ENCODE measurements at regions not wholly inside any gene's neighbourhood (a gene's known extent, or its start where the extent isn't known, plus 50 kb on each side); places are given as distances from the start of the nearest gene placed in this dataset.
"Not testable (repeated sequence)": the region's sequence is repeated elsewhere in the genome, so short reads cannot be mapped to it uniquely, and the experiment has no call there.

DNA sequence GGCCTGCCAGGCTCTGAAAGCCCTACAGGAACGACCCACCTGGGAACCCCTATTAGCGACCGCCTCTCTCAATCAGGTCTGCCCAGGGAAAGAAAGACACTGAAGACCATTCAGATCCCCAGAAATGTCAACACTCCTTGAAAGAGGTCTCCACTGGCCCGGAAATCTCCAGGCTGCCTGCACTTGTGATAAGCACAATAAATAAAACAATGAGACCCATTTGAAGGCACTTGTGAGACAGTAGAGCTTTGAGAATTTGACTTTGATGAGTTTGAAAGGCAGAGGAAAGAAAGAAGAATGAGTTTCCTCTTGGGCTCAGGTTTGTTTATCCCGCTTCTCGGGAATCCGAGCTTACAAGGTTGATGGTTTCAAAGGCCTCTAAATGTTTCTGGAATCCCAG, 416.3 kb downstream of the BUD13 start:
- DNase-seq (ENCODE audit: low read depth in 3 of 3, low spot score in 2 of 3), result no peak

DNA sequence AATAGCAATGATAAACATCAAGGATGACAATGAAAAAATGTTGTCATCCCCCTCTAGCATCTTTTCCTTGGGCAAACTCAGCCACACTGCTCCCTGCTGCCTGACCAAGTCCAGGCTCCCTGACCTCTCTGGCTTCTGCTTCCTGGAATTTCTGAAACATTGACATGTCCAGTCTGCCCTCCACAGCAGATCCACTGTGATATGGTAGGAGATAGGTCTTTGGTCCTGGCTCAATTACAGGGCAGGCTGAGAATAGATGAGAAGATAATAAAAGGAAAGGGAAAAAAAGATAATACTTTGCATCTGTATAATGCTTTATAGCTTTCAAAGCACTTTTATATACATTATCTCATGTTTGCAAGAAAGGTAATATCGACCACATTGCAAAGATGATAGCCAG, 417.7 kb downstream of the BUD13 start:
- no peak for DNase-seq (ENCODE audit: low read depth in 3 of 3, low spot score in 2 of 3)

DNA sequence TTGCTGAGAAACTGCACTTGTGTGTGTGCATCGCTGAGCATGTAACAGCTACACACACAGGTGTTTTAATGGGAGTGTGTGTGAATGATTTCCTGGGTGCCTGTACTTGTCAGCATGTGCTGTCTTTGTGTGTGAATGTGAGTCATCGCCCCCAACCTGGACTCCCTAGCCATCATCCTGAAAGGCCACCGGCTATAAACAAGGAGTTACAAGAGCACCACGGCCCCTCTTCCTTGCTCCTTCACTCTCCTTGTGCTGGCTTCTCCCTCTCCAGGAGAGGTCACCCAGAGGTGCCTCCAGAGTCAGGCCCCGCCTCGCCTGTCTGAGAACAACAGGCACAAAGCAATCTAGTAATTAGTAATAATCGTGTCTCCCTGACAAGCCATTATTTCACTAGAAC, 419.2 kb downstream of the BUD13 start:
- DNase-seq (ENCODE audit: low read depth in 3 of 3, low spot score in 2 of 3), result no peak

DNA sequence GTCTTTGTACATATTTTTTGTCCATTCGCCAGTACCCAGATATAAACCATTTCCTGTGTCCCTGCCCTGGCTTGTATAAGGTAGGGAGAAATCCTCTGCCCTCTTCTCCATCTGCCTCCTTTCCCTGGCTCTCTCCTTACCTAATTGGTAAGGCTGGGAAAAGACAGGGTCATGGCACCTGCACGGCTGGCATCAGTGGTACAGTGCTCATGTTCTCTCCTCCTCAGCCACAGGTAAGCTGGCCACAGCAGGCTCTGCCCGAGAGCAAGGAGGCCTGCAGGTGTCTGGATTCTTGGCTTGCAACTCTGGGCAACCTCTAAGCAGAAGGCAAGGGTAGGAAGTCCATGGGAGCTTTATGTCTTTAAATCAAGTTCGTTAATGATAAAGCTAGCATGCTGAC, 419.9 kb downstream of the BUD13 start:
- DNase-seq (ENCODE audit: low read depth in 3 of 3, low spot score in 2 of 3), result no peak

DNA sequence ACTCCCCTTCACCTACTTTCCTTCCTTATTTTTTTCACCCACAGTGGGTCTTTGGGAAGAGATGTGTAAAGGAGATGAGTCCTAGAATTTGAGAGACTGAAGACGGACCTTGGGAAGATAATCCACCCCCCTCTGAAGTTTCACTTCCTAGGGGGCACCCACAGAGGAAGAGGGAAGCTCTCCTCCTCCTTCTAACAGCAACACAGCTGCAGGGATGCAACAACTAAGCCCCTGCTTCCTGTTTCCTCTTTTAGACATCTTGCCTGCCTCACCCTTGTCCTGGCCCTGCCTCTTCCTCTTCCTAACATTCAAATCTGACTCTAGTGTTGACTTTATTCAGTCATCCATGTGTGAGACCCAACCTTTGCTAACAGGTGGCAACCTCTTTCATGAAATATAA, 424.6 kb downstream of the BUD13 start:
- DNase-seq (ENCODE audit: low read depth in 3 of 3, low spot score in 2 of 3), result no peak

DNA sequence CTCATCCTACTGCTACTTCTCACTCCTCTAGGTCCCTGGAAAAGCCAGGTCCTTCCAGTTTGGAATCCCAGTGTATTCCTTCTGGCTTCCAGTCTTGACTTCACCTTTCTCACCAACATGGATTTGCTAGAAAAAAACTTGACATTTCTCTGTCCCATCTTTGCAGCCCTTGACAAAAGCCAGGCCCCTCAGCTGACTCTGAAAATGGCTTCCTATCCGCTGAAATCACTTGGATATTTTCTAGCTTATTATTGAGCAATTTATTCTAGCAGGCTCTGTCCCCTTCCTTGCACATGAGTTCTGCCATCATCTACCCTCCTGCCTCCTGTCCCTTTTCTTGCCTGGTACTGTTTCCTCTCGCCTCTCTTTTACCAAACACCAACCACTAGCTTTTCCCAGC, 427.2 kb downstream of the BUD13 start:
- DNase-seq (ENCODE audit: low read depth in 3 of 3, low spot score in 2 of 3), result no peak

DNA sequence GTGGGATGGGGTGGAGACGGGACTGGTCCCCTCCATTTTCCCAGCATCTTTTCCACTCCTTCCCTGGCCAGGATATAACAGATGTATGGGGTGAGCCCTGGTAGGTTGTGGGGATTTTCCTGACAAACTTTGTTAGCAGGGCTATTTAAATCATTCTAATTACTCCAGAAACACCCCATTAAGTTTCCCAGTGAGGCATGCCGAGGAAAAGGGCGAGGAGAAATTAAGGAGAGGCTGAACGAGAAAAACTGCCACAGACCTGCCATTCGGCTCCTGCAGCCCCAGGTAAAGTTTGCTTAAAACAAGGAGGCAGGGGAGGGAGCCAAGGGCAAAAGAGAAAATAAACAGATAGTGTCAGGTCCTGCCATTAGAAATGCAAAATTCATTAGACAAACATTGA, 428.2 kb downstream of the BUD13 start:
- DNase-seq (ENCODE audit: low read depth in 3 of 3, low spot score in 2 of 3), result no peak

DNA sequence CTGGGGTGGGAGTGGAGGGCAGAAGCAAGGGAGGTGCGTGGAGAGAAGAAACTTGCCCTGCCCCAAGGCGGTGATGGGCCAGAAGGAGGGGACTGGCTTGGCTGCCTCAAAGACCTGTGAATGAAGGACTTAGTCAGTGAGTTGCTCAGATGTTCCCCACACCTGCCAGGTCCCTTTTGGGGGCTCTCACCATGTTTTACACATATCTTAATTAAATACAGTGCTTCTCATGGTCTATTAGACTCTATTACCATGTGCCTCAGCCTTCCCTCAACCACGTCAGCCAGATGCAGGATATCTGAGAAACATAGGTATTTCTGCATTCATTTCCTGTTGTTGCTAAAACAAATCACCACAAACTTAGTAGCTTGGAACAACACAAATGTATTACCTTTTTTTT, 429.5 kb downstream of the BUD13 start:
- DNase-seq (ENCODE audit: low read depth in 3 of 3, low spot score in 2 of 3), result no peak

DNA sequence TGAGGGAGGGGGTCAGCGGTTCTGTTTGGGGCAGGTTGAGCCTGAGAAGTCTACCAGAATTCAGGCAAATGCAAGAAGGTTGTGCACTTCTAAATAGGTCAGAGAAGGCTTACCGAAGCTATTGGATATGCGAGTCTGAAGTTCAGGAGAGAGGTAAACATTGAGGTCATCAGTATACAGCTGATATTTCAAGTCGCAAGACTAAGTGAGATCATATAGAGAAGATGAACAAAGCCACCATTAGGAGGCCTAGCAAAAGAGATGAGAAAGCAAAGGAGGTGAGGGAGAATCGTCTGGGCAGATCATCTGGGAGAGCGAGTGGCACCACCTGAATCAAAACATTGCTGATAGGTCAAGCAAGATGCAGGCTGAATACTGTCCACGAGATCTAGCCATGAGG, 430.6 kb downstream of the BUD13 start:
- no peak for DNase-seq (ENCODE audit: low read depth in 3 of 3, low spot score in 2 of 3)

DNA sequence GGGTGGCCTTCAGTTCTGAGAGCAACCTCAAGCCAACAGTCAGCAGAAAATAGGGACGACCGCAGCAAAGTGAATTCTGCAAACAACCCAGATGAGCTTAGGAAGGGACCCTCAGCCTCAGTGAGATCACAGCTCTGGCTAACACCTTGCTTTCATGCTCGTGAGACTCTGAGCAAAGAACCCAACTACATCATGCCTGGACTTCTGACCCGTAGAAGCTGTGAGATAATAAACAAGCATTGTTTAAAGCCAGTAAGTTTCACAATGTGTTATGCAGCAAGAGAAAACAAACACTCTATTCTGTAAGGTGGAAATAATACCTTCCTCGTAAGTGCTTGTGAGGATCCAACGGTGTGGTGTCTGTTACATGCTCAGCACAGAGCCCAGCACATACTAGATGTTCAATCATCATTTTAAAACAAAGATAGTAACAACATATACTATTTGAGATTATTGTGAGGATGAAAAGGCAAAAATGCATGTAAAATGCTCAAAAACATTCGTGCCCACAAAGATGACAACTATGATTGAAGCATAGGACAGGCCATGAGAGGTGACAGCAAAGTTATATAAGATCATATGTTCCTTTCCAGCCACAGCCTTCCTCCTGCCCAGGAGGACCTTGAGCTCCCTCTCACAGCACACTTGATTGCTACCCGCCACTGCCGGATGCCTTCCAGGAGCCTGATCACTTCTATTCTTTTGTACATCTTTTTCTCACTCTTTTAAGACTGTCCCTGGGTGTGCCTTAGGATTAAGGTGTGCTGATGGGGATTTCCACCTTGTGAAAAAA, 433.3 kb downstream of the BUD13 start:
- no peak for DNase-seq (ENCODE audit: low read depth in 3 of 3, low spot score in 2 of 3)

DNA sequence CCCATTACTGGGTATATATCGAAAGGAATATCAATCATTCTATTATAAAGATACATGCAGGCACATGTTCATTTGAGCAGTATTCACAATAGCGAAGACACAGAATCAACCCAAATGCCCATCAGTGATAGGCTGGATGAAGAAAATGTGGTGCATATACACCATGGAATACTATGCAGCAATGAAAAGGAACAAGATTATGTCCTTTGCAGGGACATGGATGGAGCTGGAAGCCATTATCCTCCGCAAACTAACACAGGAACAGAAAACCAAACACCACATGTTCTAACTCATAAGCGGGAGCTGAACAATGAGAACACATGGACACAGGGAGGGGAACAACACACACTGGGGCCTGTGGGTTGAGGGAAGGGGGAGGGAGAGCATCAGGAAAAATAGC, 434.3 kb downstream of the BUD13 start:
- not testable (repeated sequence) for DNase-seq (ENCODE audit: low read depth in 3 of 3, low spot score in 2 of 3)

DNA sequence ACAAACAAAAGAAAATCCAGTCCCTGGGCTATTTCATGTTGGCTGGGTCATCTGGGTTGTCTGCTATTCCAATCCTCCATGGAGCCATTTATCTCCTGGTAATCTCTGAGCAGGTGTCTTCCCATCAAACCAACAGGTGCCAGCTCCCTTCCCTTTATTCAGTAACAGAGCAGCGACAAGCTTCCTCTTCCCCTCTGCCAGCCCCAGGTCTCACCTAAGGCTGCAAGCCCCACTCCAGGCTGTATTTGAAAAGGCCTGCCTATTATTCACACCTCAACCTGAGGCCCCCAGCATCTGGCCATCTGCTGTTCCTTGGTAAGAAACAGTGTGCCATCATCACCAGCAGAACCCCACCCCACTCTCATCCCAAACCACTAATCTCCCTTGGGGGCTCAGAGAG, 436.2 kb downstream of the BUD13 start:
- no peak for DNase-seq (ENCODE audit: low read depth in 3 of 3, low spot score in 2 of 3)

DNA sequence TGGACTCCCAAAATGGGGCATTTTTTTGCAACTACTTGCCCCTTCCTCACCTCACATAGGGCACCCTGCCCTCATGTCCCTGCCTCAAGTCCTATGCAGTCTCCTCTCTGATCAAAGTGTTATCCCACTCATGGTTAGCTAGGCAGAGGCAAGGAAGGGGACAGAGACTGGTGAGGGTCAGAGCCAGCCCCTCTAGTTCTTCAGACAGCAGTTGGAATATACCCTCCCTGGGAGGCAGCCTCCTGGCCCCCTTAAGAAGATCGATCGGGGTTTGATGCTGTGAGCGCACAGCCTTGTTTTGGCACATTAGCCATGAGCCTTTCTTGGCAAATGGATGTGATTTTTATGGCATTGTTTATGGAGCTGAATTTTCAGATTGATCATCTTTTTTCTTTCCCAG, 436.9 kb downstream of the BUD13 start:
- no peak for DNase-seq (ENCODE audit: low read depth in 3 of 3, low spot score in 2 of 3)

DNA sequence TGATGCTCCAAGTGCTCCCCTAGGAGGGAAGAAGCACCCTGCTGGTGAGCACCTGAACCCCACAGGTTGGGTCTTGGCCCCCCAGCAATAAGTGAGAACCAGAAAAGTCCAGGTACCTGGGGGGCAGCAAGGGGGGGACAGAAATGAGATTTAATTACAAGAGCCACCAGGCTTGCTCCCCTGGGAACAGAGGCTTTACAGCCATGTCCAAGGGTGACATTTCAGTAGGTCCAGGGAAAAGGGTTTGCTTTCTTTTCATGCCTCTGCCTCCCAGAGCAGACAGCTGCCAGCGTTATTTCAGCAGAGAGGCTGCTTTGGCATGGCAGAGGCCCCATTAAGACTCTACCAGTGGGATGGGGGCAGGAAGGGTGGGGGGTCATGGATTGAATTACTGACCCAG, 437.7 kb downstream of the BUD13 start:
- DNase-seq (ENCODE audit: low read depth in 3 of 3, low spot score in 2 of 3), result no peak

DNA sequence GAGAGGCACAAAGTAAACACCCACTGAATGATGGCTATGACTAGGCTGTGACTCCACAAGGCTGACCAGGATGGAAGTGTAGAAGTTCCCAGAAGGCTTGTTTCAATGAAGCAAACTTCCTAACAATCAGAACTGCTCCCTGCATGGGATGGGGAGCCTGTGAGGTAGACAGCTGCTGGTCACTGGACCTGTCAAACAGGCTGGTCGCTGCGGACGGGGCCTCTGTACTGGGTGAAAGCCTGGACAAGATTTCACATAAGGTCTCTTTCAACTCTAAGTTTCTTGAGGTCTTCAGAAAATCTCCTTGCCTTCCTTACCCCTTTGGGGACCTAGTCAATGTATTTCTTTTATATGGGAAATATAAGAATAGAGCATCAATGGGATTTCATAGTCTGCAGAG, 438.2 kb downstream of the BUD13 start:
- DNase-seq (ENCODE audit: low read depth in 3 of 3, low spot score in 2 of 3), result no peak

DNA sequence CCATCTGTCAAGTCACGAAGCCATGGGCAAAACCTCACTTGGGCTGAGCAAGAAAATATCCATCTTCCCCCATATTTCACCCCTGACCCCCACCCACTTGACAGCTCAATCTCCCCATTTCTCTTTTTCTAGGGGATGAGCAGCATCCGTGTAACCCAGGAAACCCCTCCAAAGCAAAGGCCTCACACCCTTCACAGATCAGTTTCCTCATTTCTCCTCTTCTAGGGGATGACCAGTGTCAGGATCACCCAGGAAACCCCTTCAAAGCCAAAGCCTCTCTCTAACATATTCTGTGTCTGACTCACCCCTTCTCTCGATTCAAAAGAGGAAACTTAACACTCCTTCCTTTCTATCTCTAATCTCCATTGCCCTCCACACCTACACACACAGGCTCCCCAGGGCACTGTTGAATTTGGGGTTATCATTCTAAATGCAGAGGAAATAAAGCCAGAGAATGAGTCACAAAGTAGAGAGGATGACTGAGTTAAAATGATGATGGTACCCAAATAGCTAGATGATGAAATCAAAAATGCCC, 439.7 kb downstream of the BUD13 start:
- no peak for DNase-seq (ENCODE audit: low read depth in 3 of 3, low spot score in 2 of 3)

DNA sequence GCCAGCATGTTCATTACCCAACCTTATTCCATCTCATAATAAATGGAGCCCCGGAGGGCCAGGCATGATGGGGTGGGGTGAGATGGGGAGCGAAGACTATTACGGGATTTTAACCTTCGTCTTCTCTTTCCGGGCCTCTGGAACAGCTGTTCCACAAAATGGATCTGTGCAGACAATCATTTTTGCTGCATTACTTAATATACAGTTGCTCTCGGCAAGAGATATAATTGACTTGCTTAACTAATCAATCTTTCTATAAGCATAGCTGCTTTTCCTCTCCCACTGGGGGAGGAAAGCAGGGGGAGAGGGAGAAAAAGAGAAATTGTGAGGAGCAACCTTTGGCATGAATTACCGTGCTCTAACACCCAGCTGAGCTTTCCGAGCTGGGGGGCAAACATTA, 440.4 kb downstream of the BUD13 start:
- no peak for DNase-seq (ENCODE audit: low read depth in 3 of 3, low spot score in 2 of 3)

DNA sequence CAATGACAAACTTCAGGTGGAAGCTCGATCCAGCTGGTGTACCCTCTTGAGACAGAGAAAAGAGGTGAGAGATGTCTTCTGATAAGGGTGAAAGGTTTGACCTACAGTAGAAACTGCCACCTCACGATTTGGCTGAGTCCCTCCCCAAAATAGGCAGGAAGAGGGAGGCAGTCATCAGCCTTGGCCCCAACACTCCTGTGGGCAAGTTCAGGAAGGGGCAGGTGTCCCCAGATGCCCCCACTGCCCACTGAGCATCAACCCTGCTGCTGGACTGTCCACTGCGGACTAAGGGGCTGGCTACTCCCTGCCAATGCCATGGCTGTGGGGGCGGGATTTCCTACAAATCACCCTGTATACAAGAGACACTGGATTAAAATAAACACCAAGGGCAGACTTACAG, 441.4 kb downstream of the BUD13 start:
- DNase-seq (ENCODE audit: low read depth in 3 of 3, low spot score in 2 of 3), result no peak

DNA sequence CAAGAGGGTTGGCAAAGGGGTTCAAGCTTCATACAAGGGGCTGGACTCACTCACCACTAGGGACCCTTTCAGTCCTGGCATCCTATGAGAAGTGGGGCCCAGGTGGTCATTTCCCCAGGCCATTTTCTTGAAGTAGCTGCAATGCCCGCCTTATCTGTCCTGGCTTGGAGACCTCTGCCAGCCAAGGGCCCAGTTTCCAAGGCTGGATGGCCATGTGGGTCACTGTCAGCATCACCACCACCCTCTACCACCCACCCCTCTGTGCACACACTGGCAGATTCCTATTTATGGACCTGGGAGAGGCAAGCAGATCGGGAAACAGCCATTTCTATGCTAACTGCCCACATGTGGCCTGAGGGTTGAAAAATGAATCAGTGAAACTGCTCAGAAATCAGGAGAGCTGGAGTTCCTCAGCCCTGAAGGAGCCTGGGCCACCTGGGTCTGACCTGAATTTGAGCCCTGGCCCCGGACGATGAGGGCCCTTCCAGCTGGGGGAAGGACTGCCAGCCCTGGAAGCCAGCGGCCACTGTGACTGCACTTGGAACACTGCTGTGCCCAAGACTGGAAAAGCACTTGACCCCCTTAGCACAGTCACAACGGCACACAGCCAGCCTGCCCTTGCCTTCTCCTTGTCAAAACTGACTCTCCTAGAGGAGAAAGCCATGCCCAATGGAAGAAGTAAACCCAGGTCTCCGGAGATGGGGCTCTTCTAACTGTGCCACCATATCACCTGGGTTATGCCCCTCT, 442.2 kb downstream of the BUD13 start:
- no peak for DNase-seq (ENCODE audit: low read depth in 3 of 3, low spot score in 2 of 3)

DNA sequence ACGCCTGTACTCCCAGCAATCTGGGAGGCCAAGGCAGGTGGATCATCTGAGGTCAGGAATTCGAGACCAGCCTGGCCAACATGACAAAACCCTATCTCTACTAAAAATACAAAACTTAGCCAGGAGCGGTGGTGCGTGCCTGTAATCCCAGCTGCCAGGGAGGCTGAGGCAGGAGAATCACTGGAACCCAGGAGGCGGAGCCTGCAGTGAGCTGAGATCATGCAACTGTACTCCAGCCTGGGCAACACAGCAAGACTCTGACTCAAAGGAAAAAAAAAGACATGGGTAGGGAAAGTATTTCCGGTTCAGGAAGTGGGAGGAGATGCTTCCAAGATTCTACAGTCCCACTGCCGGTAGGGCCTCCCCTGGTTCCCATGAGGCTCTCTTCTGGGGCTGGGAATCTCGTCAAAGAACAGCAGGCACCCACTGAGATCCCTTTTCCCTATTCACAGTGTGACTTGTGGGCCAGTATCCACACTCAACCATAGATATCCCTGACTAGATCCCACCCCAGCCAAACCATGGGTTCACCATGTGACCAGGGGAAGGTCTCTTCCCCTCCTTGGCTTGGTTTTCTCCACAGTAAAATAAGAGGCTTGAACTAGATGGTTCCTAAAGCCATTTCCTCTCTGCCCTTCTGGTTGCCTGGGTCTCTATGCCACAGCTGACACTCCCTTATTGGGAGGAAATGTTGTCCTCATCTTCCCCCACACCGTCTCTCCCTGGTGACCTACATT, 443.3 kb downstream of the BUD13 start:
- no peak for DNase-seq (ENCODE audit: low read depth in 3 of 3, low spot score in 2 of 3)

DNA sequence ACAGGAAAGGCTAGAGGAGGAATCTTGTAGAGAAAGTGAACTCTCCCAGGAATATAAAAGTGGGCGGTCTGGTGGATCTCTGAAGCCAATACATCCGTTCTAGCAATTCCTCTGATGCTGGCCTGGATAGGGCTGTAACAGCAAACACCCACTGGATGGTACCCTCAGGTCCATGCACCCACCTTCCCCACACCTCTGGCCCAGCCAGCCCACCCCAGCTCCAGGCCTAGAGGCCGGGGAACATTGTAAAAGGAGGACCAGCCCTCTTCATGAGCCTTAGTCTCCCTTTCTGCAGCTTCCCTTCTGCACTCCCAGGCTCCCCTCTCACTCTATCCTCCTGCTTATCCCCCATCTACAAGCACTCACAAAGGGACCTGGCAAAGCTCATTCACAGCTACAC, 443.9 kb downstream of the BUD13 start:
- no peak for DNase-seq (ENCODE audit: low read depth in 3 of 3, low spot score in 2 of 3)

DNA sequence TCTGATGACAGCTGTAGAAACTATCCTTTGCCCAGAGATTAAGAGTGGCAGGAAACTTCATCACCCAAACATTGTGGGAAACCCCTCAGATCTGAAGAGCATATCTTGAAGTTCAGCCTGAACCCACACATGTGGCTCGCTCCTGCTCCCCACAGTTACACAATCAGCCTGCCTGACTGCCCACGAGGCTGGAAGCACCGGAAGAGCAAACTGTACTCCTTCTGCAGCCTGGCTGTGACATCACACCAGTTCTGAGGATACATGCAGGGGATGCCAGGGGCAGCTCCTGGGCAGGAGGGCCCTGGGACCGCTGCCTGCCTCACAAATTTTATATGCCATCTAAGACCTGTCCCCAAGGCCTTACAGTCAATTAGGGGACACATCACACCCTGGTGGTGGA, 444.4 kb downstream of the BUD13 start:
- DNase-seq (ENCODE audit: low read depth in 3 of 3, low spot score in 2 of 3), result no peak
